Esophagus squamous epithelium (tissue), 5 donors: ENCODE measurements at regions not wholly inside any gene's neighbourhood (a gene's known extent, or its start where the extent isn't known, plus 50 kb on each side); places are given as distances from the start of the nearest gene placed in this dataset.

ENCODE experiments used
- DNase-seq: peaks from one replicate; lab custom pipeline; 2025; lab: John Stamatoyannopoulos, UW
- H3K27ac ChIP-seq, 4 donors: fragments of 200-600 bp; sonication (generic); one replicate each; pipeline ENCODE4 v1.5.1; 2016 to 2019; ENCODE audit warnings: mild to moderate bottlenecking in 1 of 4
- H3K27me3 ChIP-seq, 4 donors: fragments of 200-600 bp; sonication (generic); 1 replicate in 3 of 4; 2 replicates in 1 of 4; pipeline versions ENCODE4 v1.5.1 to v1.6.0; 2017 to 2021; ENCODE audit warnings: antibody characterized with exemption in 1 of 4
- H3K36me3 ChIP-seq, 3 donors: fragments of 200-600 bp; sonication (generic); one replicate each; pipeline ENCODE4 v1.5.1; 2016 to 2019
- H3K4me1 ChIP-seq, 3 donors: fragments of 200-600 bp; sonication (generic); one replicate each; pipeline ENCODE4 v1.5.1; 2017 to 2019
- H3K4me3 ChIP-seq, 4 donors: fragments of 200-600 bp; sonication (generic); 1 replicate in 3 of 4; 2 replicates in 1 of 4; pipeline ENCODE4 v1.5.1; 2016 to 2019; ENCODE audit warnings: mild to moderate bottlenecking in 2 of 4, moderate library complexity in 1 of 4
- H3K9me3 ChIP-seq, 3 donors: fragments of 200-600 bp; sonication (generic); one replicate each; pipeline ENCODE4 v1.5.1; 2016 to 2019
- POLR2A ChIP-seq, 4 donors: fragments of 450-650 bp; IDR thresholded peaks; one replicate each; pipeline ENCODE4 v1.6.1; 2017; ENCODE audit warnings: antibody characterized with exemption in 4 of 4, mild to moderate bottlenecking in 4 of 4, moderate library complexity in 3 of 4
- WGBS, 2 donors: methylation state at CpG; one replicate each; pipeline ENCODE4 v1.1.5; 2018; 5-methylcytosine and 5-hydroxymethylcytosine counted together
- intact Hi-C: fragments of 100-400 bp; cut with DNase I; formaldehyde crosslinking; loops from one replicate; pipeline ENCODE4 v1.15.0; 2022
- TF ChIP-seq, protein P1 (sequence below), 6 experiments: fragments of 450-650 bp in 4 of 6; fragments of 200-600 bp in 2 of 6; sonication (generic) in 2 of 6; IDR thresholded peaks; one replicate each; pipeline ENCODE4 v1.5.1; 2016 to 2019; ENCODE audit warnings: antibody characterized with exemption in 6 of 6, mild to moderate bottlenecking in 4 of 6, moderate library complexity in 4 of 6
- donor health status: DM: yes; HTN: yes; CAD: no.

DNA sequence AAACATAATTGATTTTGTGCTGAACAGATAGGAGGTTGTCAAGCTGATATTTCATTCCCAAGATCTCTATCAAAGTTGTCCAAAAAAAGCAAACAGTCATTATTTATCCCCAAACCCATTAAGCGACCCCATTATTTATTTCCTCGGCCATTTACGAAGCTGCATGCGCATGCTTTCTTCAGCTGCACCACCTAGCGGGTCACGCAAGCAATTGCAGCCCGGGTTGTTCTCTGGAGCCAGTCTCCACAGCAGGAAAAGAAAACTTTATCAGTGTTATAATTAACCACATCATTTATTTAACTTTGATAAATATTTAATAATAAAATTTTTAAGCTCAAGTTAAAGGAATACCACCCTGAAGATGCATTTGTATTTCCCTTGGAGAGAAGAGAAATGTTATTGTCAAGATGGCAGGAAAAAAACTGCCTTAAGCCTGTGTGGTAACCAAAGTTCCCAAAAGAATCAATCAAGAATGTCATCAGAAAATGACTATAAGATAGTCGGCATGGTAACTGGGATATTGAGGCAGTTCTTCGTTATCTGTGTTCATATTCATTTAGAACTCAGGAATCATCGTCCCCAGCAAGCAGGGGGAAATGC, 304.7 kb downstream of the FBXO15 start:
- intact Hi-C loops = no loop called here
- Histone ChIP-seq H3K27me3 (no peaks in the 10 kb centered on the region), H3K27ac (no peak overlapping the region), H3K4me3 (peak overlapping the region in 1 of 4 donors; percentile 14), H3K9me3 (no peaks in the 10 kb centered on the region), H3K4me1 (peaks cover 0 to 4% (median 0%) of the 10 kb centered on the region in 3 donors), H3K36me3 (no peaks in the 10 kb centered on the region)
- DNase-seq = no peak
- TF ChIP-seq, protein P1, sequence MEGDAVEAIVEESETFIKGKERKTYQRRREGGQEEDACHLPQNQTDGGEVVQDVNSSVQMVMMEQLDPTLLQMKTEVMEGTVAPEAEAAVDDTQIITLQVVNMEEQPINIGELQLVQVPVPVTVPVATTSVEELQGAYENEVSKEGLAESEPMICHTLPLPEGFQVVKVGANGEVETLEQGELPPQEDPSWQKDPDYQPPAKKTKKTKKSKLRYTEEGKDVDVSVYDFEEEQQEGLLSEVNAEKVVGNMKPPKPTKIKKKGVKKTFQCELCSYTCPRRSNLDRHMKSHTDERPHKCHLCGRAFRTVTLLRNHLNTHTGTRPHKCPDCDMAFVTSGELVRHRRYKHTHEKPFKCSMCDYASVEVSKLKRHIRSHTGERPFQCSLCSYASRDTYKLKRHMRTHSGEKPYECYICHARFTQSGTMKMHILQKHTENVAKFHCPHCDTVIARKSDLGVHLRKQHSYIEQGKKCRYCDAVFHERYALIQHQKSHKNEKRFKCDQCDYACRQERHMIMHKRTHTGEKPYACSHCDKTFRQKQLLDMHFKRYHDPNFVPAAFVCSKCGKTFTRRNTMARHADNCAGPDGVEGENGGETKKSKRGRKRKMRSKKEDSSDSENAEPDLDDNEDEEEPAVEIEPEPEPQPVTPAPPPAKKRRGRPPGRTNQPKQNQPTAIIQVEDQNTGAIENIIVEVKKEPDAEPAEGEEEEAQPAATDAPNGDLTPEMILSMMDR (IDR thresholded peaks at IDR 0.05) = peak; percentile 63 to 93 (median 73)
- TF ChIP-seq POLR2A (IDR thresholded peaks at IDR 0.05) = no peak
- 8 to 9% methylated on average over 10 of the region's 10 CpGs for WGBS, 2 donors

DNA sequence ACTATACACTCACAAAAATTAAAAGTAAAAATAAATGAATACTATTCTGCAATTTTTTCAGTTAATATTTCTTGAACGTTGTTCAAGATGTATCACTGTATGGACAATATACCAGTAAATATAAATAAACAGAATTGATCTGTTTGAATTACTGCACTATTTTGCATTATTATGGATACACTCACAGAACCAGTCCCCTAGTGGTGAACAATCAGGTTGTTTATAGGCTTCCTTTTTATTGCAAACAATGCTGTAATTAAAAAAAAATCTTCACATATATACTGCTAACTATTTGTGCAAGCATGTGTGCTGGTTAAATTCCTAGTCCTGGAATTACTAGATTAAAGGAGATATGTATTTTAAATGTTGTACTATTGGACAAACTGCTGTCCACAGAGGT, 306.0 kb downstream of the FBXO15 start:
- intact Hi-C loops = no loop called here
- no peaks in the 10 kb centered on the region for H3K9me3 ChIP-seq
- H3K4me1 ChIP-seq = peaks cover 0 to 4% (median 0%) of the 10 kb centered on the region in 3 donors
- H3K27me3 ChIP-seq = no peaks in the 10 kb centered on the region
- DNase-seq = no peak
- no peaks in the 10 kb centered on the region for H3K36me3 ChIP-seq
- WGBS, 2 donors = 65 to 69% methylated on average over 1 of the region's 1 CpG
- H3K4me3 ChIP-seq = no peak overlapping the region
- H3K27ac ChIP-seq = no peak overlapping the region
- TF ChIP-seq POLR2A (IDR thresholded peaks at IDR 0.05) = no peak
- TF ChIP-seq, protein P1 (IDR thresholded peaks at IDR 0.05) = peak in 1 of 6 experiments; percentile 6

DNA sequence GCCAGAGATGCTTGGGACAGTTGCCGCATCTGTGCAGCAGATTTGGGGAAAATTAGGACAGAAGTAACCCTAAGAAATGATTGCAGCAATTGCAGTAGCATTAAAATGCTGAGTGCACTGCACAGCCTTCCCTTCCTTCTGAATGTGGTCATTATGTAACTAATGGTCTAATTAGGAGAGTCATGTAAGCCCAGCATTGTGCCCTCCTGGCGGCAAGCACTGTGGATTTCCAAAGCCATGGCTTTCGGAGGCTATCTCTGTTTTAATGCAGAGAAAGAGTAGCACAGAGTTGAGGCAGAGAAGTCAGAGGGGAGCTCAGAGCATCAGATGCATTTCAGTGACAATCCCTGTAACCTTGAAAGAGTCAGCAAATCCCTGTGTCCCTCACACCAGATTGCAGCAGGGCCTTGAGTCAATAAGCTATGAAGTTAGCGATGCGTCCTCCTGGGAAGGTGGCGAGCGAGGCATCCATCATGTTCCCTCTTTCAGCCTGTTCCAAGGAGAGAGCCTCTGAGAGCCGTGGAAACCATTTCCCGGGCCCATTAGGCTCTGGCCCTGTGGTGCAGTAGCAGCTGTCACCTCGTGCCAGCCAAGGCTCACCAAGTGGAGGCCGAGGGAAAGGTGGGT, 307.2 kb downstream of the FBXO15 start:
- intact Hi-C loops = no loop called here
- TF ChIP-seq POLR2A (IDR thresholded peaks at IDR 0.05) = no peak
- TF ChIP-seq, protein P1 (IDR thresholded peaks at IDR 0.05) = no peak
- Histone ChIP-seq H3K27me3 (no peaks in the 10 kb centered on the region), H3K27ac (no peak overlapping the region), H3K4me3 (no peak overlapping the region), H3K36me3 (no peaks in the 10 kb centered on the region), H3K9me3 (no peaks in the 10 kb centered on the region), H3K4me1 (peaks cover 0 to 4% (median 0%) of the 10 kb centered on the region in 3 donors)
- DNase-seq = no peak
- 80 to 94% methylated on average over 5 to 6 of the region's 11 CpGs for WGBS, 2 donors

GRCh38 chr18:73839441-73839840, 308.2 kb downstream of the FBXO15 start:
- DNase-seq = no peak
- H3K4me3 ChIP-seq = no peak overlapping the region
- TF ChIP-seq, protein P1 (IDR thresholded peaks at IDR 0.05) = no peak
- TF ChIP-seq POLR2A (IDR thresholded peaks at IDR 0.05) = no peak

GRCh38 chr18:73838107-73838506, 309.5 kb downstream of the FBXO15 start:
- no peaks in the 10 kb centered on the region for H3K9me3 ChIP-seq
- TF ChIP-seq, protein P1 (IDR thresholded peaks at IDR 0.05) = no peak
- TF ChIP-seq POLR2A (IDR thresholded peaks at IDR 0.05) = no peak
- H3K4me1 ChIP-seq = peaks cover 0 to 4% (median 0%) of the 10 kb centered on the region in 3 donors
- intact Hi-C loops = no loop called here
- no peak for DNase-seq
- no peak overlapping the region for H3K27ac ChIP-seq
- H3K4me3 ChIP-seq = no peak overlapping the region
- no peaks in the 10 kb centered on the region for H3K27me3 ChIP-seq
- no peaks in the 10 kb centered on the region for H3K36me3 ChIP-seq

More at GRCh38 chr18:73839441-73839840, 308.2 kb downstream of the FBXO15 start:
- H3K9me3 ChIP-seq = no peaks in the 10 kb centered on the region
- intact Hi-C loops = no loop called here
- WGBS, 2 donors = 52 to 67% methylated on average over 3 to 4 of the region's 4 CpGs
- H3K27ac ChIP-seq = no peak overlapping the region
- peaks cover 0 to 4% (median 0%) of the 10 kb centered on the region in 3 donors for H3K4me1 ChIP-seq
- no peaks in the 10 kb centered on the region for H3K27me3 ChIP-seq
- H3K36me3 ChIP-seq = no peaks in the 10 kb centered on the region
